Mammary epithelial cell (primary cell): ENCODE measurements at regions not wholly inside any gene's neighbourhood (a gene's known extent, or its start where the extent isn't known, plus 50 kb on each side); places are given as distances from the start of the nearest gene placed in this dataset.

Source experiments
- EZH2 ChIP-seq: IDR thresholded peaks from 2 replicates; pipeline ENCODE4 v1.6.1; 2012; ENCODE audit warnings: low read length, inconsistent platforms, borderline replicate concordance
- TF ChIP-seq, protein P1 (sequence below), 2 donors: IDR thresholded peaks in 1 of 2; conservative IDR thresholded peaks in 1 of 2; 2 replicates each; pipeline ENCODE4 v1.5.1; 2011 to 2012; ENCODE audit warnings: inconsistent platforms in 2 of 2, low read length in 2 of 2, mild to moderate bottlenecking in 2 of 2, control low read depth in 1 of 2, low read depth in 1 of 2; ENCODE audit not compliant: insufficient read depth in 1 of 2; ENCODE audit errors: extremely low read depth in 1 of 2

DNA sequence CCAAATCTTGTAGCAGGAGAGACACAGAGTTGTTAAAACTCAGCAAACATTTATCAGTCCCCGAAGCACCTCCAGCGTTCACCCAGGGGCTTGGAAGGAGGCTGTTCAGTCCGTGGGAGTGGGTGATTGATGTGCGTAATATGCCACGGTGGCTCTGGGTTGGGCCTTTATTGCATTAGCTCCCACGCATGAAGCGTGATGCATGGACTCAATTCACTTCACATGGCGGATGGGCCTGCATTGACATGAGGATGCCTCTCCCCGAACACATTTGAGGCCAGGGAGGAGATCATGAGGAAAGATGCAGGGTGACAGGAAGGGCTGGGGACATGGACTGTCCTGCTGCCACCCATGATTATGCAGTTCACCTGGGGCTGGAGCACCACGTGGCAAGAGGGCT, 126.5 kb downstream of the FAM43A start:
- TF ChIP-seq, protein P1, sequence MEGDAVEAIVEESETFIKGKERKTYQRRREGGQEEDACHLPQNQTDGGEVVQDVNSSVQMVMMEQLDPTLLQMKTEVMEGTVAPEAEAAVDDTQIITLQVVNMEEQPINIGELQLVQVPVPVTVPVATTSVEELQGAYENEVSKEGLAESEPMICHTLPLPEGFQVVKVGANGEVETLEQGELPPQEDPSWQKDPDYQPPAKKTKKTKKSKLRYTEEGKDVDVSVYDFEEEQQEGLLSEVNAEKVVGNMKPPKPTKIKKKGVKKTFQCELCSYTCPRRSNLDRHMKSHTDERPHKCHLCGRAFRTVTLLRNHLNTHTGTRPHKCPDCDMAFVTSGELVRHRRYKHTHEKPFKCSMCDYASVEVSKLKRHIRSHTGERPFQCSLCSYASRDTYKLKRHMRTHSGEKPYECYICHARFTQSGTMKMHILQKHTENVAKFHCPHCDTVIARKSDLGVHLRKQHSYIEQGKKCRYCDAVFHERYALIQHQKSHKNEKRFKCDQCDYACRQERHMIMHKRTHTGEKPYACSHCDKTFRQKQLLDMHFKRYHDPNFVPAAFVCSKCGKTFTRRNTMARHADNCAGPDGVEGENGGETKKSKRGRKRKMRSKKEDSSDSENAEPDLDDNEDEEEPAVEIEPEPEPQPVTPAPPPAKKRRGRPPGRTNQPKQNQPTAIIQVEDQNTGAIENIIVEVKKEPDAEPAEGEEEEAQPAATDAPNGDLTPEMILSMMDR (conservative IDR thresholded peaks at IDR 0.05 in 1 of 2, IDR thresholded peaks at IDR 0.05 in 1 of 2; ENCODE audit: extremely low read depth in 1 of 2, insufficient read depth in 1 of 2, low read depth in 1 of 2, low read length in 2 of 2), result no peak
- no peak for TF ChIP-seq EZH2
